ENCODE measurements at regions not wholly inside any gene's neighbourhood (a gene's known extent, or its start where the extent isn't known, plus 50 kb on each side); places are given as distances from the start of the nearest gene placed in this dataset.

DNA sequence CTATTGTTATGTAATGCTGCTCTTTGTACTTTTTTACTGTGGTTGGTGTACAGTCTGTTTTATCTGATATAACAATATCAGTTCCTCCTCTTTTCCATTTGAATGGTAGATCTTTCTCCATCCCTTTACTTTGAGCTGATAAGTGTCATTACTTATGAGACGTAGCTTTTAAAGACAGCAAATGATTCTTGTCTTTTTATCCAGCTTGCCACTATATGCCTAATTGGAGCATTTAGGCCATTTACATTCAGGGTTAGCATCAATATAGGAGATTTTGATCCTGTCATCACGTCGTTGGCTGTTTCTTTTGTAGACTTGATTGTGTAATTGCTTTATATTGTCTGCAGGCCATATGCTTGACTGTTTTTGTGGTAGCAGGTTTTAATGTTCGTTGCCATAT lies 894.2 kb upstream of the ATXN8OS start:
- no peaks in the 10 kb centered on the region for H3K36me3 ChIP-seq
- intact Hi-C loops (cut with DNase I), result no loop called here
- H3K4me3 ChIP-seq, result no peak overlapping the region
- H3K9me3 ChIP-seq, result no peaks in the 10 kb centered on the region
- 43% methylated on average over 4 of the region's 4 CpGs for WGBS
- H3K27me3 ChIP-seq (replicated peaks; ENCODE audit: insufficient read depth), result no peaks in the 10 kb centered on the region
- H3K4me1 ChIP-seq (replicated peaks), result no peaks in the 10 kb centered on the region
- no peak overlapping the region for H3K27ac ChIP-seq
- TF ChIP-seq POLR2AphosphoS5 (IDR thresholded peaks at IDR 0.05) (no peak), POLR2A (IDR thresholded peaks at IDR 0.05) (no peak)
- TF ChIP-seq, protein P1, sequence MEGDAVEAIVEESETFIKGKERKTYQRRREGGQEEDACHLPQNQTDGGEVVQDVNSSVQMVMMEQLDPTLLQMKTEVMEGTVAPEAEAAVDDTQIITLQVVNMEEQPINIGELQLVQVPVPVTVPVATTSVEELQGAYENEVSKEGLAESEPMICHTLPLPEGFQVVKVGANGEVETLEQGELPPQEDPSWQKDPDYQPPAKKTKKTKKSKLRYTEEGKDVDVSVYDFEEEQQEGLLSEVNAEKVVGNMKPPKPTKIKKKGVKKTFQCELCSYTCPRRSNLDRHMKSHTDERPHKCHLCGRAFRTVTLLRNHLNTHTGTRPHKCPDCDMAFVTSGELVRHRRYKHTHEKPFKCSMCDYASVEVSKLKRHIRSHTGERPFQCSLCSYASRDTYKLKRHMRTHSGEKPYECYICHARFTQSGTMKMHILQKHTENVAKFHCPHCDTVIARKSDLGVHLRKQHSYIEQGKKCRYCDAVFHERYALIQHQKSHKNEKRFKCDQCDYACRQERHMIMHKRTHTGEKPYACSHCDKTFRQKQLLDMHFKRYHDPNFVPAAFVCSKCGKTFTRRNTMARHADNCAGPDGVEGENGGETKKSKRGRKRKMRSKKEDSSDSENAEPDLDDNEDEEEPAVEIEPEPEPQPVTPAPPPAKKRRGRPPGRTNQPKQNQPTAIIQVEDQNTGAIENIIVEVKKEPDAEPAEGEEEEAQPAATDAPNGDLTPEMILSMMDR (IDR thresholded peaks at IDR 0.05), result no peak
- DNase-seq (ENCODE audit: low spot score), result no peak

DNA sequence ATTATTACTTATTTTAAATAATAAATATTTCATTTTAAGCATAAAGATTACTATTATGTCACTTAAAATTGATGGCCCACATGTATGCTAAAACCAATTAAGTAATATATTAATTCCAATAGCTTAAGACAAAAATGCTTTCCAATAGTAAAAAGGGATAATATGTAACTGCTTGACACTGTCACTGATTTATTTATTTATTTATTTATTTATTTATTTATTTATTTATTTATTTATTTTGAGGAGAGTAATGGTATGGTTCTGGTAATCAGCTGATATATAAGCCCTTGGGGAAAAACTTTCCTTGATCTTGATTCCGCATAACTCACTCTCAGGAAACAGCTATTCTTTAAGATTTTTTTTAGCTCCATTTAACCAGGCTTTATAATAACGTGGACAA lies 903.0 kb upstream of the ATXN8OS start:
- no peak for DNase-seq (ENCODE audit: low spot score)
- 57% methylated on average over 2 of the region's 2 CpGs for WGBS
- Histone ChIP-seq H3K27me3 (replicated peaks; ENCODE audit: insufficient read depth) (no peaks in the 10 kb centered on the region), H3K36me3 (no peaks in the 10 kb centered on the region), H3K27ac (no peak overlapping the region), H3K4me1 (replicated peaks) (no peaks in the 10 kb centered on the region), H3K4me3 (no peak overlapping the region), H3K9me3 (no peaks in the 10 kb centered on the region)
- TF ChIP-seq, protein P1 (IDR thresholded peaks at IDR 0.05), result no peak
- TF ChIP-seq POLR2A (IDR thresholded peaks at IDR 0.05) (no peak), POLR2AphosphoS5 (IDR thresholded peaks at IDR 0.05) (no peak)
- intact Hi-C loops (cut with DNase I), result no loop called here

DNA sequence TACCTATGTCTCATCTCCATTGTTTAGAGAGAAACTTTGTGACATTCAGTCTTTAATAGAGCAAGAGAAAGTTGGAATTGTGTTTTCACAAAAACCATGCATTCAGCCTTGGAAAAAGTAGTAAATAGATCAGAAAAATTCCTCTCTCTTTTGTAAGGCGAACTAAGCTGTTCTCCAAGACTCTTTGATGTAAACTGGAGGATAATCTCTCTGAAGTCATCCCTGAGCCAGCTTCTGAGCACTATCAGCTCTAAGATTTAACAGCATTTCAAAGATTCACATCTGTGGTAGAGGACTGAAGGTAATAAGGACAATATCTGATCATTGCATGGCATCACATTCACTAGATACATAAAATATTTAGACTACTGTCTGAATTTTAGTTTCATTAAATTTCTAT lies 904.6 kb upstream of the ATXN8OS start:
- H3K4me3 ChIP-seq, result no peak overlapping the region
- TF ChIP-seq POLR2AphosphoS5 (IDR thresholded peaks at IDR 0.05) (no peak), POLR2A (IDR thresholded peaks at IDR 0.05) (no peak)
- TF ChIP-seq, protein P1 (IDR thresholded peaks at IDR 0.05), result no peak
- no peak for DNase-seq (ENCODE audit: low spot score)
- H3K9me3 ChIP-seq, result no peaks in the 10 kb centered on the region
- H3K4me1 ChIP-seq (replicated peaks), result no peaks in the 10 kb centered on the region
- intact Hi-C loops (cut with DNase I), result no loop called here
- H3K27me3 ChIP-seq (replicated peaks; ENCODE audit: insufficient read depth), result no peaks in the 10 kb centered on the region
- H3K36me3 ChIP-seq, result no peaks in the 10 kb centered on the region
- 50% methylated on average over 1 of the region's 1 CpG for WGBS
- H3K27ac ChIP-seq, result no peak overlapping the region

DNA sequence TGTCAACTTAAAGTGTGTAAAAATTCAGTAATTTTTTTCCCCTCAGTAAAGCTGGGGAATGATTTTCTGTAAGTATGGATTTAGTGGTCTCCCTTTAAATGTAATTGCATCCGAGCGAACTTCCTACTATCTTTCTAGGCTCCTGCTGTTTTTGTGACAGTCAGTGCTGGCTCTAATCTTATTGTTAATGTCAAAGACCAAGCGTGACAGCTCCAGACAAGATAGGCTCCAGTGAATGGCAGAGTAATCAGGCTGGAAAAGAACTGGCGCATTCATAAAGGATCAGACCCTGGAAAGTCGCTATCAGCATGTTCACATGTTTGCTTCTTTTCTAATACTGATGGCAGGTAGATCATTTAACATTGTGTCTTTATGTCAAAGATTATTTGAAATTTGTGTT lies 908.0 kb upstream of the ATXN8OS start:
- Histone ChIP-seq H3K4me1 (replicated peaks) (no peaks in the 10 kb centered on the region), H3K9me3 (no peaks in the 10 kb centered on the region), H3K27me3 (replicated peaks; ENCODE audit: insufficient read depth) (no peaks in the 10 kb centered on the region), H3K36me3 (no peaks in the 10 kb centered on the region), H3K27ac (no peak overlapping the region), H3K4me3 (no peak overlapping the region)
- intact Hi-C loops (cut with DNase I), result no loop called here
- no peak for DNase-seq (ENCODE audit: low spot score)
- TF ChIP-seq POLR2A (IDR thresholded peaks at IDR 0.05) (no peak), POLR2AphosphoS5 (IDR thresholded peaks at IDR 0.05) (no peak)
- TF ChIP-seq, protein P1 (IDR thresholded peaks at IDR 0.05), result no peak
- WGBS, result 60% methylated on average over 5 of the region's 5 CpGs

DNA sequence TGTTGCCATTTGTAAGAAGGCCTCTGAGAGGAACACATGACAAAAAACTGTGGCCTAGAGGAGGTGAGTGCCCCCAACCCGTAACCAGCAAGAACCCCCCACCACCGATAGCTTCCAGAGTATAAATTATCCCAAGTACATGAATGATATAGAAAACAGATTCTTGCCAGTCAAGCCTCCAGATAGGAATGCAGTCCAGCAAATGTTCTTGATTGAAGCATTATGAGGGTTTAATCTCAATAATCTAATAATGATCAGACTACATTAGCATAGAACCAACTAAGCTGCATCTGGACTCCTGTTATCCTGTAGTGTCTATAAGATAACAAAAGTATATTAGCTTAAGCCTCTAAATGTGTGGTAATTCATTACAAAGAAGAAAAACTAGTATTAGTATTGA lies 908.9 kb upstream of the ATXN8OS start:
- intact Hi-C loops (cut with DNase I), result no loop called here
- H3K4me3 ChIP-seq, result no peak overlapping the region
- H3K27ac ChIP-seq, result no peak overlapping the region
- DNase-seq (ENCODE audit: low spot score), result no peak
- TF ChIP-seq POLR2AphosphoS5 (IDR thresholded peaks at IDR 0.05) (no peak), POLR2A (IDR thresholded peaks at IDR 0.05) (no peak)
- TF ChIP-seq, protein P1 (IDR thresholded peaks at IDR 0.05), result no peak
- no peaks in the 10 kb centered on the region for H3K4me1 ChIP-seq (replicated peaks)
- H3K36me3 ChIP-seq, result no peaks in the 10 kb centered on the region
- WGBS, result 93% methylated on average over 2 of the region's 2 CpGs
- no peaks in the 10 kb centered on the region for H3K9me3 ChIP-seq
- no peaks in the 10 kb centered on the region for H3K27me3 ChIP-seq (replicated peaks; ENCODE audit: insufficient read depth)
